Right atrium auricular region (tissue), 2 donors: ENCODE measurements at regions not wholly inside any gene's neighbourhood (a gene's known extent, or its start where the extent isn't known, plus 50 kb on each side); places are given as distances from the start of the nearest gene placed in this dataset.

Source experiments
- DNase-seq: peaks from one replicate; pipeline ENCODE4 v3.0.0-alpha.2; 2019; ENCODE audit warnings: low spot score
- H3K27ac ChIP-seq, 2 donors: fragments of 200-600 bp; sonication (generic); 1 replicate in 1 of 2; 2 replicates in 1 of 2; pipeline ENCODE4 v1.5.1; 2016 to 2019
- H3K27me3 ChIP-seq, 2 donors: fragments of 200-600 bp; sonication (generic); one replicate each; pipeline versions ENCODE4 v1.5.1 to v1.6.0; 2017 to 2019
- H3K36me3 ChIP-seq: fragments of 200-600 bp; sonication (generic); one replicate; pipeline ENCODE4 v1.5.1; 2016
- H3K4me1 ChIP-seq, 2 donors: fragments of 200-600 bp; sonication (generic); one replicate each; pipeline versions ENCODE4 v1.5.1 to v1.6.0; 2017 to 2019
- H3K4me3 ChIP-seq, 2 donors: fragments of 200-600 bp; sonication (generic); 1 replicate in 1 of 2; 2 replicates in 1 of 2; pipeline ENCODE4 v1.5.1; 2017 to 2019; ENCODE audit warnings: mild to moderate bottlenecking in 1 of 2, moderate library complexity in 1 of 2
- H3K9me3 ChIP-seq, 2 donors: fragments of 200-600 bp; sonication (generic); one replicate each; pipeline ENCODE4 v1.5.1; 2019
- CTCF ChIP-seq, 2 donors: fragments of 200-600 bp; sonication (generic); IDR thresholded peaks; one replicate each; pipeline ENCODE4 v1.5.1; 2019; ENCODE audit warnings: antibody characterized with exemption in 2 of 2

DNA sequence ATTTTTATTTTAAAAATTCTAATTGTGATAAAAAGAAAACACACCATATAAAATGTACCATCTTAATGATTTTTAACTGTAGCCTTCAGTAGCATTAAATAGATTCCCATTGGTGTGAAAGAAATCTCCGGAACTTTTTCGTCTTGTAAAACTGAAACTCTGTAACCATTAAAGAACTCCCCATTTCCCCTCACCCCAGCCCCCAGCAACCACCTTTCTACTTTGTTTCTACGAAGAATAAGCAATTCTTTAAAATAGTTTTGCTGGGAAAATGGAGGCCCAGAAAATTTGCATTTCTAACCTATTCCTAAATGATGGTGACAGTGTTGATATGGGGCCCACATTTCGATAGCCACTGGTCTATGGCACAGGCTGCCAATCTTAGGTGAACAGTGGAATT, 305.4 kb upstream of the PFKP start:
- DNase-seq: no peak
- TF ChIP-seq CTCF (IDR thresholded peaks at IDR 0.05): no peak
- Histone ChIP-seq H3K4me3 (no peak overlapping the region), H3K27me3 (no peaks in the 10 kb centered on the region), H3K4me1 (no peaks in the 10 kb centered on the region), H3K36me3 (no peaks in the 10 kb centered on the region), H3K27ac (no peak overlapping the region), H3K9me3 (no peaks in the 10 kb centered on the region)

DNA sequence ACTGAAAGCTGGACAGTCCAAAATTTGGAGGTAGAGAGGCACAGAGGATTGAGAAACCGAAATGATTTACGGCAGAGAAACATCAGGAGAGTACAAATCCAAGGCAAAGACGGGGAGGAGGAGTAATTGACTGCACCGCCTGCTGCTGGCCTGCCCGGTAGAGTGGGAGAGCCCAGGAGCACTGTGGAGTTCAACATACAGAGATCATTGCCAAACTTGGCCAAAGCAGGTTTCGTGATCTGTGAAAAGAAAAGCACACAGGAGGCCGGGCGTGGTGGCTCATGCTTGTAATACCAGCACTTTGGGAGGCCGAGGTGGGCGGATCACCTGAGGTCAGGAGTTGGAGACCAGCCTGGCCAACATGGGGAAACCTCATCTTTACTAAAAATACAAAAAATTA, 306.0 kb upstream of the PFKP start:
- H3K4me1 ChIP-seq: no peaks in the 10 kb centered on the region
- no peaks in the 10 kb centered on the region for H3K9me3 ChIP-seq
- no peak for TF ChIP-seq CTCF (IDR thresholded peaks at IDR 0.05)
- no peak overlapping the region for H3K27ac ChIP-seq
- no peak overlapping the region for H3K4me3 ChIP-seq
- no peak for DNase-seq
- no peaks in the 10 kb centered on the region for H3K27me3 ChIP-seq
- H3K36me3 ChIP-seq: no peaks in the 10 kb centered on the region

DNA sequence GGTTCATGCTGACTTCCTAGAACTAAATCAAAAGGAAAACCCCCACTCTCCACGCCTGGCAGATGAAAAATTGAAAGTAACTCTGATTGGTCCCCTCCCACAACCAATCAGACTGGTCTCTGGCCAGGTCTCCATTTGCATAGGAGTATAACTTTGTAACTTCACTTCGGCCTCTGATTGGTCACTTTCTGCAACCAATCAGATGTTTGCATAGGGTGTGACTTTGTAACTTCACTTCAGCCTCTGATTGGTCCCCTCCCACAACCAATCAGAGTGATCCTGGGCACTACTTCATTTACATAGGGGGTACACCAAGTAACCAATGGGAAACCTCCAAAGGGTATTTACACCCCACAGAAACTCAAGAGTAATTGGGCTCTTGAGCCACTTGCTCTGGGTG, 306.6 kb upstream of the PFKP start:
- Histone ChIP-seq H3K9me3 (no peaks in the 10 kb centered on the region), H3K27me3 (no peaks in the 10 kb centered on the region), H3K4me1 (no peaks in the 10 kb centered on the region), H3K4me3 (no peak overlapping the region), H3K36me3 (no peaks in the 10 kb centered on the region), H3K27ac (no peak overlapping the region)
- no peak for TF ChIP-seq CTCF (IDR thresholded peaks at IDR 0.05)
- DNase-seq: no peak

DNA sequence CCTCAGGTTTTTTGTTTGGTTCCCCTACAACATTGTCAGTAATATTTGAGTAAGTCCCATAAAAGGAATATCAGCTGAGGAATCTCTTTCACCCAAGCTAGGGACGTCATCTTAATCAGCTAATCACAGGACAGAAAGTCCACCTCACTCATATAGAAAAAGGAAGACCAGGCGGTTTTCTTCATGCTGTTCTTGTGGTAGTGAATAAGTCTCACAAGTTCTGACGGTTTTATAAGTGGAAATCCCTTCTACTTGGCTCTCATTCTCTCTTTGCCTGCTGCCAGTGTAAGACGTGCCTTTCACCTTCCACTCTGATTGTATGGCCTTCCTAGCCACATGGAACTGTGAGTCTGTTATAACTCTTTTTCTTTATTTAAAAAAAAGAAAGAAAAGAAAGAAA, 308.1 kb upstream of the PFKP start:
- H3K4me3 ChIP-seq: no peak overlapping the region
- no peaks in the 10 kb centered on the region for H3K4me1 ChIP-seq
- no peaks in the 10 kb centered on the region for H3K36me3 ChIP-seq
- TF ChIP-seq CTCF (IDR thresholded peaks at IDR 0.05): no peak
- no peaks in the 10 kb centered on the region for H3K27me3 ChIP-seq
- H3K27ac ChIP-seq: no peak overlapping the region
- no peak for DNase-seq
- no peaks in the 10 kb centered on the region for H3K9me3 ChIP-seq

DNA sequence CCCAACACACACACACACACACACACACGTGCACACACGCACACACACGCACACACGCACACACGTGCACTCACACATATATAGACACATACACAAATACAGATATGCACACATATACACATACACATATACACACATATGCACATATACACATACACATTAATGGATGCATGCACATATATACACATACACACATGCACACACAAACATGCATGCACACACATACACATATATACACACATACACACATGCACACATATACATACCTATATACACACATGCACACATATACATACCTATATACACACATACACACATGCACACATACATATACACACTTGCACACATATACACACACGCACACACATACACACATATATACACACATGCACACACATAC, 312.4 kb upstream of the PFKP start:
- no peaks in the 10 kb centered on the region for H3K27me3 ChIP-seq
- H3K9me3 ChIP-seq: no peaks in the 10 kb centered on the region
- H3K4me3 ChIP-seq: no peak overlapping the region
- no peaks in the 10 kb centered on the region for H3K4me1 ChIP-seq
- no peak for TF ChIP-seq CTCF (IDR thresholded peaks at IDR 0.05)
- no peaks in the 10 kb centered on the region for H3K36me3 ChIP-seq
- DNase-seq: no peak
- H3K27ac ChIP-seq: no peak overlapping the region

GRCh38 chr10:2748287-2748686, 319.1 kb upstream of the PFKP start:
- no peak for TF ChIP-seq CTCF (IDR thresholded peaks at IDR 0.05)
- no peaks in the 10 kb centered on the region for H3K27me3 ChIP-seq
- H3K9me3 ChIP-seq: no peaks in the 10 kb centered on the region
- no peaks in the 10 kb centered on the region for H3K36me3 ChIP-seq
- DNase-seq: no peak
- no peaks in the 10 kb centered on the region for H3K4me1 ChIP-seq
- no peak overlapping the region for H3K27ac ChIP-seq
- H3K4me3 ChIP-seq: no peak overlapping the region
